ENCODE measurements at regions not wholly inside any gene's neighbourhood (a gene's known extent, or its start where the extent isn't known, plus 50 kb on each side); places are given as distances from the start of the nearest gene placed in this dataset.
A peak's percentile ranks its signal among the peaks of the same experiment; 100 is the strongest.

DNA sequence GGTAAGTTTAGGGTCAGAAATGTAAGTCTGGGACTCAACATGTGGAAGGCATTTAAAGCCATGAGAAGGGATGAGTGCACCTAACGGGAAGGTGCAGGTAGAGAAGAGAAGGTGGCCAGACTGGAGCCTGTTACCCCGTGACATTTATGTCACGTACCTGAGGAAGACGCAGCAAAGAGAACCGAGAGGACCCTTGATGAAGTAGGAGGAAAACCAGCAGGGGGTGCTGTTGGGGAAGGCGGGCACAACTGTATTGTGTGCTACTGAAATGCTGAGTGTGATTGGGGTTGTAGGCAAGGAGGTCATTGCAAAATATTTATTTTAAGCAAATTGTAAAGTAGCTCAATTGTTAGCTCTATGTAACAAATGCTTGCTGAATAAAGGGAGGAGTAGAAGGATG, 338.2 kb upstream of the PRKCQ start:
- DNase-seq, result peak; percentile 2

GRCh38 chr10:6917125-6917524, 337.0 kb upstream of the PRKCQ start:
- DNase-seq, result no peak

DNA sequence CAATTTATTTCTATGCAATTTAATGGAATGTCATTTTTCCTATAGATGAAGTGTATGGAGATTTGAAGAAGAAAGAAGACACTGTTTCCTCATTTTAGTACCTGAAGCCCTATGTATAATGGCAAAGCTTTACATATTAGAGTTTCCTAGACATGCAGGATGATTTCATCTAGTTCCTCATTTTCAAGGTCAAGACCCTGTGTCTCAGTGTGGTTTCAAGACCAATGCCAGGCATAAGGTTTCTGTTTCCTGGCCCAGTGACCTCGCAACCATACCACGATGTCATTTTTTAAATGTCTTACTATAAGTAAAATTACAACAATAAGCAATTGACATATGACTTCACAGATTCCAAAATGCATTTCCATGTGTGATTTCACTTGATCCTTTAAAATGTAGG, 336.5 kb upstream of the PRKCQ start:
- DNase-seq, result no peak

DNA sequence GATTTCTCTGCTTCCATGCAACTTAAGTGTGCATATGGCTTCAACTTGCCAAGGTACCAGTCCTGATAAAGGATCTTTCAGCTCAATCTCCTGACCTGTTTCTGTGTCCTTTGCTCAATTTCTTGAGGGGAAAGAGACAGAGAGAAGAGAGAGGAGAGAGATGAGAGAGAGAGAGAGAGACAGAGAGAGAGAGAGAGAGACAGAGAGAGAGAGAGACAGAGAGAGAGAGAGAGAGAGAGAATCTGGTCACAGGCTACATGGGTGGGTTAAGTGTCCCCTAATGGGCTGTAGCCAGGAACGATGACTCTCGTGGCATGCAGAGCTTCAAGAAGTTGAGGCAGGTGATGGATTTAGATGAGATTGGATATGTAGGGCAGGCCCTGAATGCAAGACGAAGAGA, 335.2 kb upstream of the PRKCQ start:
- DNase-seq, result no peak

DNA sequence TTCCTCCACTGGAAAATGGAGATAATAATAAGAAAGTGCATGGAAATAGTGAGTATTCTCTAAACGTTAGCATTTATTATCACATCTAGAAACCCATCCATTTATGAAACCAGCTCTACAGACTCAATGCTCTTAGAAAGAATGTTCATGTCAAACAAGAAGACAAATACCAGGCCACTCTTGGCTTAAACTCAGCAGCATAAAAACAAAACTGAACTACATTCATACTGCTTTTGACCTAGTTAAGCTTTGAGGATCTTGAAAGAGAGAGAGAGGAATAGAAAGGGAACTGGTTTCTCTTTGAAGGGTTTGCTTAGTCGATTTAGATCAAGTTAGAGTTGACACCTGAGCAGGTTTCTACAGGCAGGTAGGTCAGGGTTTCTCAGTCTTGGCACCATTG, 332.9 kb upstream of the PRKCQ start:
- DNase-seq, result no peak

- DNase-seq, result peak; percentile 11
Measured at GRCh38 chr10:6912424-6912823, 332.3 kb upstream of the PRKCQ start.

DNA sequence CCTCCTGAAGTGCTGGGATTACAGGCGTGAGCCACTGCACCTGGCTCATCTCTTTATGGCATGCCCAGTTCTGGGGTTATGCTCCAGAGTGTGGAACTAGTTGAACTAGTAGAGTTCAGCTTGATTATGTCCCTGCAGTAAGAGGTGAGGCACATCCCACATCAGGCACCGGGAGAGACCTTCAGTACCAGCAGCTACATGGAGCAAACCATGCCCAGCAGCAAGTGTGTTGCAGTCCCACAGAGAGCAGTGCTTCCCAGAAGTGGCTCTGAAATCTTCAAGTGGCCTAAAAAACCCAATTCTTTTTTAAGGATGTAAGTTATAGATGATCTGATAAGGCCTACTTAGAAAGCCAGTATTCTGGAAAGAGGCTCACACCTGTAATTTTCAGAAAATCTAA, 331.9 kb upstream of the PRKCQ start:
- DNase-seq, result no peak

DNA sequence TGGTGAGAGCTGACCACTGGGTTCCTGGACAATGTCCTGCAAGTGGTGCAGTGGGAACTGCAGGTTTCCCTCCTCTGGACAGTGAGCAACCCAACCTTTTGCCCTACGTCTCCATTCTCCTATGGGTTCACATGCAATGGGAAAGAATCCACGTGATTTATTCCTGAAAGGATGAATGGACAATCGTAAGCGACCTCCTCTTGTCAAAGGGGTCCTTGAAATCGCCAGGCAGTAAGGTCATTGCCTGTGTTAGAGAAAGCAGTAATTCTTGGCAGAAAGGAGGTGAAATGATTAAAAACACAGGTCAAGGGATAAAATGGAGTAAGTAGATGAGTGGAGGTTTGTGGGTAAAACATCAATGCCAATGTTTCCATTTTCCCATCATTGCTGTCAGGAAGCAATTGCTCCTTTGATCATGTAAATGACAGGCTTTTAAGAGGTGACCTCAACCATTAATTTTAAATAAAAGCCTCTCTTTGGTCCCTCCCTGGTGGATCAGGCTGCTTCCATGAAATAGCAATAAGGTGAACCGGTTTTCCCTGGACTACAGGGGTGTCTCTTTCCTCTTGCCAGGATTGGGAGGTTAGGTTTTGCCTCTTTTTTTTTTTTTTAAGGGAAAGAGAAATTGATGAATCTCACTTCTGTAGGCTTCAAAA, 330.0 kb upstream of the PRKCQ start:
- DNase-seq, result no peak

DNA sequence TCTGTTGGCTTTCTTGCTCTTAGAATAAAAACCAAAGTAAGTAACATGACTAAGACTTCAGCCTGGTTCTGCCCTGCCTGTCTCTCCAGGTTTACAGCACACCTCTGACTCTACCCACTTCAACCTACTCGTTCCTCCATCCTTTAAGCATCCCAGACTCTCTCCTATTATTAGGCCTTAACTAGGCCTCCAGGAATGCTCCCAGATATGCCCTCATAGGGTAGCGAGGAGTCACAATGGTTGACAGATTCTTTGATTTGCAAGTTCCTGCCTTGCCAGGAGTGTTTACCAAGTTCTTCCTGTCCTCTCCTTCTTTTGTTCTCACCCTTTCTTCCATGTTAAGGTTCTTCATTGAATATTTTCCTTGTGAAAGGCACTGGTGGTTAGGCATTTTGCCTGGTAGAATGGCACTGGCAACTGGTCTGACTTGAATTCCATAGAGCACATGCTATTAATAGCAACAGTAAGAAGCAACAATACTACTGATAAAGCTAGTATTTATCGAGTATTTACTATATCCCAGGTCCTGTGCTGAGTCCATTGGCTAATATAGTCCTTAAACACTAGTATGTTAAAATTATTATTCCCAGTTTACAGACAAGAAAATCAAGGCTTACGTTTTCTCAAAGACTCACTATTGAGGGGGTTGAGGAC, 327.9 kb upstream of the PRKCQ start:
- no peak for DNase-seq

DNA sequence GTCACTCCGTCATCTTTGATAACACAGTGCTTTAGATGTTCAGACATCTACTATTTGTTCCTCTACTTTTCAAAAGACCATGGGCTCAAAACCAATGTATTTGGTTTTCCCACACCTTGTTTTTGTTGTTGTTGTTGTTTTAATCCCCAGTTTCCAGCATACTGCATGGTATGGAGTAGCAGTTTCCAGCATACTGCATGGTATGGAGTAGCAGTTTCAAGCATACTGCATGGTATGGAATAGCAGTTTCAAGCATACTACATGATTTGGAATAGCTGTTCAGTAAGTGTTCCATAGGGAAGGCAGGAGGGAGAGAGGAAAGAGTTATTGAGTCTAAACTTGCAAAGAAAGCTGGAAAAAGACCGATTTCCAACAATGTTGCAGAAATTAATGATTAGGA, 314.3 kb upstream of the PRKCQ start:
- no peak for DNase-seq

GRCh38 chr10:6892864-6893263, 312.8 kb upstream of the PRKCQ start:
- no peak for DNase-seq

DNA sequence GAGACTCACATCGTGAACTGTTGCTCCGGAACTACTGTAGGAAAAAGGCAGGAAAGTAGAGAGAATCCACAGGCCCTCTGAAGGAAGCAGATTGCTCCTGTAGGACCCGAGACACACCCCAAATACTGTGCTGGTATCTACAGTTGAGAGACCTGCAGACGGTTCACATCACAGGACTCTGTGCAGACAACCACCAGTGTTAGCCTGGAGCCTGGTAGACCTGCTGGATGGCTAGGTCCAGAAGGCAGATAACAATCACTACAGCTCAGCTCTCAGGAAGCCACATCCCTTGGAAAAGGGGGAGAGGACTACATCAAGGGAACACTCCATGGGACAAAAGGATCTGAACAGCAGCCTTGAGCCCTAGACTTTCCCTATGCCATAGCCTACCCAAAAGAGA, 311.8 kb upstream of the PRKCQ start:
- no peak for DNase-seq

DNA sequence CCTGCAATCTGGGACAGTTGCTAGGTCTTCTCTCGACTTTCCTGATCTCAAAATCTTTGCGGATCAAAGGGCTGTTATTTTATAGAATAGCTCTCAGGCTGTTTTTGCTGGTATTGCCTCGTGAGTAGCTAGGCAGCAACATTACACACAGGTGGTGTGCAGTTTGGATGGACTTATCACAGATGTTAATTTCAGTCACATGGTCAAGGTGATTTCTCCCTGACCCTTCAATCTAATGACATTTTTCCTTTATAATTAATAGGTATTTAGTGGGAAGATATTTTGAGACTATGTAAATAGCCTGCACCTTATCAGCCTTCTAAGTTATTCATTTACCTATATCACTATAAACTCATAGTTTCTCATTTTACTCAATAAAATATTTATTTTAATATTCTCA, 309.6 kb upstream of the PRKCQ start:
- no peak for DNase-seq

DNA sequence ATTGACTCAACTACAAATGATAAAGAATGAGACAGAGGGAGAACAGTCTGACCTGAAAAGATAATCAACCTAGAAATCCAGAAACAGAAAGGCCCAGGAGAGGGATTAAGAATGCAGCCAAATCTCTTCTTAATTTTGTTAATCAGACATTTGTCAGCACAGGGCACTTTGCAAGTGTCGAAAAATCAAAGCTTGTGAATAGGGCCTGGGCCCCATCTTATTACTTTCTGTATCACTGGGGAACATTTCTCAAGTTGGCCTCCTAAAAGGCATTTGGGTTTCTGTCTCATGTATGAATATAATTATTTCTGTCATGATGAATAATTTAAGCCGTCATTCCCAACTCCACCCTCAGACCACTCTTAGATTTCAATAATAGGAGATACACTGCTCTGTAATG, 308.4 kb upstream of the PRKCQ start:
- no peak for DNase-seq

- no peak for DNase-seq
Measured at GRCh38 chr10:6885284-6885683, 305.2 kb upstream of the PRKCQ start.

DNA sequence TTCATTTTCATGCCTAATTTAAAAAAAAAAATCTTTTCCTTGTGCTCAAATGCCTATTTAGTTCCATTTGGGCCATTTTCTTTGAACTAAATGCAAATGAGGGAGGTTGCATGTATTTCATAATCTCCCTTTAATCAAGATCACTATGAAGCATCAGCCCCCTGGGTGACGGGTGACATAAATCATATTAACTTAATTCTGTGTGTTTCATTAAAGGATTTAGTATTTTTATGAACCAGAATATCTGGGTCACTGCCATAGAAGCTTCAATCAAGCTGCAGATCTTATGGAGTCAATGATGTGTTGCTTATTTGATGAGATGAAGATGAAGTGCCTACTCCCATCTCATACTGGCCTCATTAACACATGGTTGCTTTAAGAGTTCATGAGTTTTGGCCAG, 301.9 kb upstream of the PRKCQ start:
- no peak for DNase-seq

GRCh38 chr10:6877722-6878392, 297.8 kb upstream of the PRKCQ start:
- no peak for DNase-seq

GRCh38 chr10:6877336-6877721, 297.3 kb upstream of the PRKCQ start:
- DNase-seq, result no peak

- no peak for DNase-seq
Measured at GRCh38 chr10:6875269-6875865, 295.3 kb upstream of the PRKCQ start.

GRCh38 chr10:6871128-6871527, 291.1 kb upstream of the PRKCQ start:
- DNase-seq, result peak; percentile 1

- DNase-seq, result no peak
Measured at GRCh38 chr10:6868036-6868725, 288.1 kb upstream of the PRKCQ start.

GRCh38 chr10:6866757-6867156, 286.7 kb upstream of the PRKCQ start:
- DNase-seq, result no peak

DNA sequence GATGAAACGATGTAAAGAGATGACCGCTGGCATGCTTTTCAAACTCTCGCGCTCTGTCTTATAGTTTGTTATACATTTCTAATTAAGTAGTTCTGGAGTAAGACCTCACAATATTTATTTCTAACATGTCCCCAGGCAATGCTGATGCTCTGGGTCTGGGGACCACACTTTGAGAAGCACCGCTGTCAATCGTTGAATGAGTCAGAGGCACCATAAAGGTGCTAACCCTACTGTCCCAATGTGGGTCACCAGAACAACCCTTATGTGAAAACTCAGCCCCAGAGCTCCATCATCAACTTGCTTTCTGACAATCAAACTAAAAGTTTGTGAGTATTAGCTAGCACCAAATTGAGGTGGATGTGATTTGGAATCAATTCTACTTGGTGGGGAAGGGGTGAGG, 284.1 kb upstream of the PRKCQ start:
- no peak for DNase-seq

- DNase-seq, result no peak
Measured at GRCh38 chr10:6863381-6863780, 283.3 kb upstream of the PRKCQ start.

Data from EL (cell line).